HG03439 (cell line): ENCODE measurements at regions not wholly inside any gene's neighbourhood (a gene's known extent, or its start where the extent isn't known, plus 50 kb on each side); places are given as distances from the start of the nearest gene placed in this dataset.

ENCODE experiments used
- ATAC-seq: cut with Tn5 transposase; IDR thresholded peaks from one replicate; pipeline ENCODE4 v1.9.1; 2021; ENCODE audit warnings: mild to moderate bottlenecking, moderate library complexity; ENCODE audit not compliant: unreplicated experiment

DNA sequence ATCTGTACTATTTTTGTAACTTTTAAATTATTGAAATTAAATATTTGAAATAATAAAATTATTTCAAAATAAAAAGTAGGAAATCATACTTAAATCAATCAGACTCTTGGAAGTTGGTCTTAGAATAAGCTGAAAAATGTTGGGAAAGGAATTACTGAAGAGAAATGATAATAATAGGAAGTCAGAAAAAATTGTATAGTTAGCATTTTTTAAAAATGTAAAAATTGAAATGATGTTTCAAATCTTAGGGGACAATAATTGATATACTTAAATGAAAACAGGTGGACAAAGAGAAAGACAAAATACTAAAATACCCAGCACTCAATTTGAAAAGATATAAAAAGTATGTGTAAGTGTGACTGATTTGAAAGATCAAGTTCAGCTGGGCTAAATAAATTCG, 186.1 kb downstream of the BMP2 start:
- no peak for ATAC-seq

DNA sequence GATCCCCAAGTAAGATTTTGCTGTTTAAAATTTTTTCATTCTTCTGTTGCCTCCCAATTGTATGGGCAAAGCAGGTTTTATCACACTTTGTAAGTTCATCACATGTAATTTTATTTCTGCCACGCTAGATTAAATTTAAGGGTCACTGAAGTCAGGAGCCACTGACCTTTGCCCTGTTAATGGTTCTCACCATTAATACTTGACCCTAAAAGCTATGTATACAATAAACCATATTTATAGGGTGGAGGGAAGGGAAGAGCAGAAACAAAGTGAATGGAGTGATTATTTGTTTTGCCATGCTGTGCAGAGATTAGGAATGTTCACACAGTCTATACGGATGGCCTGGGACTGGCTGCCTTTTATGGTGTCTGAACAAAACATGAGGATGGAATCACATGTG, 186.7 kb downstream of the BMP2 start:
- no peak for ATAC-seq

DNA sequence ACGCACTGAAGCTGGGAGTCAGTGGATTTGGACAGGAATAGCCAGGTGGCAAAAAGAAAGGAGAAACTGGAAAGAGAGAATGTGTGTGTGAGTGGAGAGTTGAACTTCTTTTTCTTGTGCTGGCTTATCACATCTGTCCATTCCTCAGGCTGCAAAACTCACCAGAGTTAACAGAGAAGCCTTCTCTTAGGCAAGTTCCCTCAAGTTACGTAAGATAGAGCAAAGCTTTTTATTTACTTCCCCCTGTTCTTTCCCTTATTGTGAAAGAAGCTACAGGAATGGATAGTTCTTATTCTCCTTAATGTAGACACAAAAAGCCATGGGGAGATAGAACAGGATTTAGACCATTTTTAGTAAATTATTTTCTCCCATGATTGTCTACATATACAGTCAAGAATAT, 188.6 kb downstream of the BMP2 start:
- no peak for ATAC-seq

DNA sequence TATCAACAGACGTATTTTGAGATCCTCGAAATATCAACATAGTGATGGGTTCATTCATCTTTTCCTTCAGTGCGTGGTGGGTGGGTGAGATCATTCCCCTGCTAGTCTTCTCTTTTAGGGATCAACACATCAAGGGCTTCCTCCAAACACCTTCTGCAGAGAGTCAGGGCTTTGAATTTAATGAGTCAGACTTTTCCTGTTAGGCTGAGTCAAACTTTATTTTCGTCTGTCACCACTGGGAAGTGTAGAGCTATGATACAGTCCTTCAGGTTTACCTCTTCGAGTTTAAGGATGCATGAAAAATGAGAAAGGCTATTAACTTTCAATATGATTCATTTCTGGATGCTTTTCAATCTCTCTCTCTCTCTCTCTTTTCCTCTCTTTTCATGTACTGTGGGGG, 189.1 kb downstream of the BMP2 start:
- no peak for ATAC-seq

DNA sequence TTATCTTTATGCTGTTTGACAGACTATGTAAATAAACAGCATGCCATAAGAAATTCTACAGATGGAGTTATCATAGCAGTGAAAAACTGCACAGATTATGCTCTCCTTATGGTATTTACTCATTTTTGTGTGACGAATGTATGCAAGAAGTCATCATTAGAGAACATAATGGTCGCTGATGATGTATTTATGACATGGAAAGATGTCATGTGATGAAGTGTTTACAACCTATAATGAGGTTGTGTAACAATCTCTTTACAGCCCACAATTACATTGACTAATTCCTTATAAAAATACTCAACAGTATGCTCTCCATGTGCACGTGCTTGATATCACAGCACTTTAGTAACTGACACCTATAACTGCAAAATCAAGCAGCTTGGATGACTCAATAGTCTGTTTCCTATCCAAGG, 192.4 kb downstream of the BMP2 start:
- no peak for ATAC-seq

DNA sequence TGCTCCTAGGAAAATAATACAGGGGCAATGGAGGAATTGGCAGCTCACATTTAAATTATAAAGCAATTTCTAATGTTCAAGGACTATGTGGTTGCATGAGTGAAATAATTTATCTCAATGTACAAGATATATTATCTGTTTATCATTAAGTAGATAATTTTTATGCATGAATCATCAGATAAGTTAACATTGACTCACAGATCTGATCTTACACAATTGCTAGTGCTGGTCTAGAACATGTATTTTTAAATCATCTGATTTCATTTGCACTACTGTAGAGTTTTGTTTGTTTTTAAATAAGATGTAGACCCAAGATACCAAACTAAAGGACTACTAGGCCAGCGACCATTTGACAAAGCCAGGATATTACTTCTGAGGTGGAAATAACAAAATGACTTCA, 199.2 kb downstream of the BMP2 start:
- no peak for ATAC-seq

DNA sequence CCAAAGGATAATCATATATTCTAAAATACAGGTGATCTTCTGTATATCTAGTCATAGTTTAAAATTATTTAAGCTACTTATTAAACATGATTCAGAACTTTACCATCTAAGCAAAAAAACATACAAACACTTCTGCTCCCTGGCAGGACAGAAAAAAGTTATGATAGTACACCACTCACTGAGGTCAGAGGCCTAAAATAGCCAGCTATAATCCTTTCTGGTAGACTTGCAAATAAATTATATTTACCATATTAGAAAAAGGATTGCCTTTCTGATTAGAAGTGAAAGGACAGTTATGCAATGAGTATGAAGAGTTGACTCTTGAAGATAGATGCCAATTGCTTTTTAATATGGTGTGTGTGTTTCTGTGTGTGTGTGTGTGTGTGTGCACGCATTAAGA, 207.4 kb downstream of the BMP2 start:
- ATAC-seq = no peak

DNA sequence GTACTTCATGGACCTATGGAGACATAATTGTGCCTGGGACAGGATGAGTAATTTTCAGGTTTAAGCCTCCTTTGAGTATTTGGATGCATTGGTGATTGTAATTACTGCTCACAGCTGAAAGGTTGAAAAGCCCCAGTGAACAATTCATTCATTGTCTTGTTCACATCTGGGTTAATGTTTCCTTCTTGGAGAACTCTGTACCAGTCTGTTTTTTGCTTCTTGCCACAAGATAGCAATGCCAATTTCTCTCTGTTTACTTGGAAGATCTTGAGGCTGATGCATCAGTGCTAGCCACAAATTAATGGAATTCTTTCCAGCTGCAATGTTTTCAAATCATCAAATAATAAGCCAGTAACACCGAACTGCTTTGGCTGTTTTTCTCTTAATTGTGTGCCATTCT, 207.8 kb downstream of the BMP2 start:
- ATAC-seq = no peak

DNA sequence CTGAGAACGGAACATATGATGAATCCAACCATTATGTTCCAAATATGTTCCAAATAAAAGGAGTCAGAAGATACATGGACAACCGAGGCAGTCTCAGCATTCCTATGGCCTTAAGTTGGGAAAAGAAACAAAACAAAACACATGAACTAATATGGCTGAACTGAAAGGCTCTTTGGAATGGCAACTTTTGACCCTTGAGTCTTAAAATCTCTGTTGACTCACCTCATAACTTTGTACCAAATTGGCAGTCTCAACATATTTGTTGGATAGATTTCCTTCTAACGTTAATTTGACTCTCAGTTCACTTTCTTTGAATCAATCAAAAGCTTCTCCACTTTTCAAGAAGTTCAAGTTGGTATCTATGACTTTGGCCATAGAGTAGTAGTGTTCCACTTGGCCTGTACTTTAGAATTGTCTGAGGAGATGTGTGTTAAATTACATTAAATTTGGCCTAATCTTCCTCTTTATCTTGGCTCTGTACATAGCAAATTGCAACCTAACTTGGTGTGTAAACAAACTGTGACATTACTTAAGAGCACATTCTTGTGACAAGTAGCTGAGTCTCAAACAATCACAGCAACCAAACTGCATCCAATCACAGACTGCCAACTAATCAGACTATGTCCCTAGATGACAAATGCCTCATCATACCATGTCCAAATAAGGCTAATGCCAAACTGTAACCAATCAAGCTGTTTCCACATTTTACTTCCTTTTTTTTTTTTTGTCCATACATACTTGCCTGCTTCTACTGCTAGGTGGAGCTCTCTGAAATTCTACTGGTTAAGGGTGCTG, 208.8 kb downstream of the BMP2 start:
- no peak for ATAC-seq

DNA sequence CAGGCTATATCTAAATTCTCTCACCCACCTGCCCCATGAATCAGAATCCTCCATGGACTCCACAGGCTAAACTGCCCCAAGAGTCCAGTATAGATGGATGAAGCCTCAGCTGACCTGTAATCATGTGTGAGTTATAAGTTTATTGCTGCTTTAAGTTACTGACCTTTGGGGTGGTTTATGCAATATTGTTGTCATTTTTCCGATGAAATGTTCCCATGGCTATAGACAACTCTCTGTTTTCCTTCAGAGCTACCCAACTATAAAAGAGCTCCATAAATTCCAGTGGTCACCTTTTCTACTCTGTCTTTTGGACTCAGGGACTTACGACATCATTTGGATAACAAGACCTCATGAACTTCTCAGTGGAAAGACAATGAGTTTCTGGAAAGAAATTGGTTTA, 212.1 kb downstream of the BMP2 start:
- ATAC-seq = no peak

DNA sequence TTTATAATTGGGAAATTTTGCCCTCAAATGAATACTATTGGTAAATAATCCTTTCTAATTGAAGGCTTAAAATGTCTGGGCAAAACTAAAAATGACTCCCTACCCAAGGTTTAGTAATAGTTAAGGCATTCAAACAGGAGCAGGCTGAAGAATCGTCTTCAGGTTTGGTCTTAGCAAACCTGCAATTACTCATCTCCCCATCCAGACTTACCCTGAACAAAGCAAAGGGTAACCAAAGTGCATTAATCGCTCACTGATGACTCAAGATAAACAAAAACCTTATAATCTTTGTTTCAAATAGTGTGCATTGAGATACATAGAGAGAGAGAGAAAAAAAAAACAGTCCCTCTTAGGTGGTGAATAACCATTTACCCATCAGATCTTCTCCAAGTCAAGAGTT, 225.5 kb downstream of the BMP2 start:
- ATAC-seq = no peak

DNA sequence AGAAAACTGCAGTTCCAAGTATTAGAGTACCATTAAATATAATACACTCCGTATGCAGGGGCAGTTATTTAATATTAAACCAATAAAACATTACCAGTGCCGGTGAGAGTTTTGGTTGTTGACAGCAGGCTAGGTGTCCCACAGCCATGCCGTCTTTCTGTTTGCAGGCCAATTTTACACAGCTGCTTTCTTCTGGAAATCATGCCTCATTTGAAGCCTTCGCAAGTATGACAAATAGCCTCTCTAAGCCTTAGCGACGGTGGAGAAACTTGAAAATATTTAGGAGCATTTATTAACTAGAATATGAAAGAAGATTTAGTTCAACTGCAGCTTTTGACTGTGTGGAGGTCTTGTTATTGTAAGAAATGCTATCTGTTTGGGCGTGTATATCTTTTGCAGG, 226.0 kb downstream of the BMP2 start:
- no peak for ATAC-seq

DNA sequence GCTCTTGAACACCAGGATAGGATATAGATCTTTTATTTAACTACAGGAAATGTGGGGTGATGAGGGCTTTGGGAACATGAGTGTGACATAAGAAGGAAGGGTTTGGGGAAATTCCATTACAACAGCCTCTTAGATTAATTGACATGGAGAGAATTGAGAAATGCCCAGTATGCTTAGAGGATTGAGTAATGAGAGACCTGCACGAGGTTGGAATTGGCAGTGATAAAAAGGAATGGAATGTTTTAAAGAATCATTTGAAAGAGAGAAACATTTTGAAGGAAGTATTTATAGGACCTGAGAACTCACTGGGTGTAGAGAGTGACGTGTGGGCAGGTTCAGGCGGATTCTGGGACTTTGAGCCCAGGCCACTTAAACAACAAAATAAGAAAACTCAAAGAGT, 227.0 kb downstream of the BMP2 start:
- no peak for ATAC-seq

DNA sequence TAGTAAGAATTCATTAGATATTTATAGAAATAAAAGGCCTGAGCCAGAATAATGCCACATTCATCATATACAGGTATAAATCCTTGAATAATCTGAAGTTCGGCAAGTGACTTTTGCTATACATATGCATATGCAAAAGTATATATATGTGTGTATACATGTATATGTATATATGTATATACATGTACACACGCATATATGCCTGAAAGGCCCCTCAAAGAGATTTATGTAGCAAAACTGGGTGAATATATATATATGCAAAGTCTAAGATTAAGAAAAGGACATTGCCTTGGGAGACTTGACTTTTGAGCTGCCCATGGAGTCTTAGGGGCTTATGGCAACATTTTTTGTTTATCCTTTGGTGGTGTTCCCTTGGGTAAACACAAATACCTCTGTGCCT, 231.4 kb downstream of the BMP2 start:
- no peak for ATAC-seq

DNA sequence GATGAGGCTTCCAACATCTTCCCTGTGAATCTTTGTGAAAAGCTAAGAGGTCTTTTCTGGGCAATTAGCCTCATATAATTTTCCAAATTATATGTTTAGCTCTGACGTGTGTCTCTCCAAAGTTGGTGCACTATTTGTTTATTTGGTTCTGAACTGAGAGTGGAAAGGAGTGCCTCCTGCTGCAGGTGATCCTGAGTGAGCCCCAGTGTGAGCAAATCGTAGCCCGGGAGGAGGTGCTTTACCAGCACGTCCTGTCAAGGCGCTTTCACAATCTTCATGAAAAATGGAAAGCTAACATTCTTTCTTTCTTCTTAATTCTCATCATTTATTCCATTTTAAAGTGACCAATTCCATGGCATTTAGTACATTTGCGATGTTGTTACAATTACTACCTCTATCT, 231.9 kb downstream of the BMP2 start:
- no peak for ATAC-seq

DNA sequence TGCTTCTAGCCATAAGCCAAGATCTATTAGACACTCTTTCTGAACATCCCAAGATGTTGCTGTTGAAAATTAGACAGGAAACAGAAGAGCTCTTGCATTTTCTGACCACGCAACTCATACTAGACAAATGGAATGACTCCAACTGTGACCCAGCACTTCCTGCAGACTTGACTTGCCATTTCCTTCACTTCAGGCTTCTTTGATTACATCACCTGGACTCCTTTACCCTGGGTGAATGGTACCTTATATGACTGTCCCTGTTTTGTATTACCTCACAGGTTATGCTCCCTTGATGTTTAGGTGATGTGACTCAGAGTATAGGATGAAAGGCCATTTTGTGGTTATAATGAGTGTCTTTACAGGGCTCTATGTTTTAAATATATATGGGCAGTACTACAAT, 236.1 kb downstream of the BMP2 start:
- no peak for ATAC-seq

DNA sequence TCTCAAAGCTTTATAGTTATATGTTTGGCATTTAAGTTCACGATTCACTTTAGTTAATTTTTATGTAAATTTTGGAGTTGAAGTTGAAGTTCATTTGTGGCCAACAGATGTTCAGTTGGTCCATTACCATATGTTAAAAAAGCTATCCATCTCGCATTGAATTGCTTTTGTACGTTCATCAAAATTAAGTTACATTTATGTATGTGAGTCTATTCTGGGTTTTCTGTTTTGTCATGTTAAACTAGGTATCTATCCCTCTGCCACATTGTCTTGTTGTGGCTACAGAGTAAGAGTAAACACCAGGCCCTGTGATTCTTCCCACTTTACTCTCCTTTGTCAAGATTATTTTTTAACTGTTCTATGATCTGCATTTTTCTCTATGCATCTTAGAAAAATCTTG, 237.3 kb downstream of the BMP2 start:
- ATAC-seq = no peak

DNA sequence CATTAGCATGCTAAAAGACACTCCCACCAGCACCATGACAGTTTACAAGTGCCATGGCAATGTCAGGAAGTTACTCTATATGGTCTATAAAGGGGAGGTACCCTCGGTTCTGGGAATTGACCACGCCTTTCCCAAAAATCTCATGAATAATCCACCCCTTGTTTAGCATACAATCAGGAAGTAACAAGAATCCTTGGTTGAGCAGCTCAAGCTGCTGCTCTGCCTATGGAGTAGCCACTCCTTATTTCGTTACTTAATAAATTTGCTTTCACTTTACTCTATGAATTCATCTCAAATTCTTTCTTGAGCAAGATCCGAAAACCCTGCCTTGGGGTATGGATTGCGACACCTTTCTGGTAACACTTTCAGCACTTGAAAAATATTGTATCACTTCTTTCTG, 243.0 kb downstream of the BMP2 start:
- no peak for ATAC-seq

DNA sequence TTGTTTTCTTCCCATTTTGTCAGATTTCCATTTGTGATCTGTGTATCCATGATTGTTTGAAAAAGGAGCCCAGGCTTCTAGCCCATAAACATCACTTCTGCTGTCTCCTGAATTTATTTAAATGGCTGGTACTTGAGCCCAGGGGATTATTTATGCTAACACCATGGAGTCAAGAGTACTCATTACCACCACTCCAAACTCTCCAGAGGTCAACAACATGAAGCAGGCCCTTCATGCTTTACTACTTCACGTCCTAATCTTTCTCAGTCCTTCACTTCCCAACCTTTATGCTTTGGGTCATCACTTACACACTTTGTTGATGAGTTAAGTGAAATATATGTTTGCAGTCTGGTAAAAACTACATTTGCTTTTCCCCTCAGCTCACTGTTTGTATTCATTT, 247.8 kb downstream of the BMP2 start:
- no peak for ATAC-seq

DNA sequence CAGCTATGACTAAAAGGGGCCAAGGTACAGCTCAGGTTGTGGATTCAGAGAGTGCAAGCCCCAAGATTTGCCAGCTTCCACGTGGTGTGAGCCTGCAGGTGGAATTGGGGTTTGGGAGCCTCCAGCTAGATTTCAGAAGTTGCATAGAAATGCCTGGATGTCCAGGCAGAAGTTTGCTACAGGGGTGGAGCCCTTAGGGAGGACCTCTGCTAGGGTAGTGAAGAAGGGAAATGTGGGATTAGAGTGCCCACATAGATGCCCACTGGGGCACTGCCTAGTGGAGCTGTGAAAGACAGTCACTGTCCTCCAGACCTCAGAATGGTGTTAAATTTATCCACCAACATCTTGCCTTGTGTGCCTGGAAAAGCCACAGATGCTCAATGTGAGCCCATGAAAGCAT, 255.1 kb downstream of the BMP2 start:
- no peak for ATAC-seq

DNA sequence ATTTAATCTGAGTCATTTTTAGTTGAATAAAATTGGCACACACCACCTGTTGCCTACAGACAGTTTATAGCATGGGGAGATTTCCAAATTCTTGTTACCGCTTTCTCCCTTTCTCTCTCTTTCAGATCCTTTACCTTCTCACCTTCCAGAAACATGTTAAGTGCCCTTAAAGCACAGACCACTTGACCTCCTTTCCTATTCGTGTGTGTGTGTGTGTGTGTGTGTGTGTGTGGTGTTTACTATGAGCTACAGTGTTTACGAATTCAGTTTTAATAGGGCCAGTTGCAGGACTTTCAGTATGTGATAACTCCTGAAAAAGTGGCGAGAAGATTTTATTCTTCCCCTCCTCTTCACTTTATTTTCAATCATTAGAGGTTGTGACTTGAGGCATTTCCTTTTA, 258.1 kb downstream of the BMP2 start:
- ATAC-seq = no peak

DNA sequence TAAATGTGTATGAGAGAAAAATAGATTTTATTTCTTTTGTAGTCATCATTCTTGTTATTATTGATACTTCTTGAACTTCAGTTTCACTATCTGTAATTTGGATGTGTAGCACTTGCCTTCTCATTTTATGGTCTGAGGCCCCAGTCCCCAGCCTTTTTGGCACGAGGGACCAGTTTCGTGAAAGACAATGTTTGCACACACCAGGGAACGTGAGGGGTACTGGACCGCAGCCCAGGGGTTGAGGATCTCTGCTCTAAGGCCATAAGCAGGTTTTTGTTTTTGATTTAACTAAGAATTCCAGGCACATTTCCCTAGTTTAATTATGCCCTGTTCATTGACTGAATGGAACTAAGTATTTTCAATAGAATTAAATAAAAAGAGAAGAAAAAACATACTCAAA, 261.5 kb downstream of the BMP2 start:
- ATAC-seq = no peak

DNA sequence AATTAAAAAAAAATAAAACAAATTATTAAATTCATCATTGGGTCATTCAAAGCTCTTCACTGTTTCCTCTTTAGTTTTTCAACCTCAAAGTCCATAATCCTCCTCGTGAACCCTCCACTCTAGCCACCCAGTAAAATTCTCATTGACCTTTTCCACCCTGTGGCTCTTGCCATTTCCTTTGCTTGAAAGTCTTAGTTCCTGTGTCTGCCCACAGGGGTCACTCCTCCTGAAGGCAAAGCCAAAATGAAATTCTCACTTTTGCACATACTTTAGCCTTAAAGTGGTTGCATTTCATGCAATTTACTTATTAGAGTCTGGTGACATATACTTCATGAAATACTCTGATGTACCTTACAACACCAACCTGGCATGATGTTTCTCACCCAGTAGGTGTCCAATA, 263.7 kb downstream of the BMP2 start:
- no peak for ATAC-seq
